ENCODE measurements at regions not wholly inside any gene's neighbourhood (a gene's known extent, or its start where the extent isn't known, plus 50 kb on each side); places are given as distances from the start of the nearest gene placed in this dataset.

DNA sequence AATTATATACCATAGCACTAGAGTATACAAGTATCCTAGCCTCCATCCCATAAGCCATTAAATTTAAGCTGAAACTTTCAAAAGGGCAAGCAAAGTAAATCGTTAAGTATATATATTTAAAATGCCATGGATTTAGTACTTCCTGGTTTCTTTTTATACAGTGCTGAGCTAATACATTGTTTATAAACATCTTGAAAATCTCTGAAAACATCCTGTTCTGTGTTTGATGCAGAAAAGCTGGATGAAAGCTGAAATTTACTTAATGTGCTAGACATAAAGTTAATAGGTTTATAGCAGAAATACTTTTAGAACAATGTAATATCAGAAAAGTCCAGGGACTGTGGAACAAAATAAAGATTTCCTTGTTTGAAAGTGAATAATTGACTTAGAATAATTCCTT, 875.4 kb downstream of the SLITRK6 start:
- ATAC-seq (no peak), DNase-seq (ENCODE audit: missing footprints) (no peak)
- intact Hi-C loops (cut with DNase I): no loop called here

- ATAC-seq: no peak
- no peak for DNase-seq (ENCODE audit: missing footprints)
- intact Hi-C loops (cut with DNase I): loop anchor here (5.0 kb wide), 1 partner anchor 890 kb away; no protein-coding TSS in a partner anchor
These were observed 881.9 kb downstream of the SLITRK6 start for GRCh38 chr13:84917252-84917878.

DNA sequence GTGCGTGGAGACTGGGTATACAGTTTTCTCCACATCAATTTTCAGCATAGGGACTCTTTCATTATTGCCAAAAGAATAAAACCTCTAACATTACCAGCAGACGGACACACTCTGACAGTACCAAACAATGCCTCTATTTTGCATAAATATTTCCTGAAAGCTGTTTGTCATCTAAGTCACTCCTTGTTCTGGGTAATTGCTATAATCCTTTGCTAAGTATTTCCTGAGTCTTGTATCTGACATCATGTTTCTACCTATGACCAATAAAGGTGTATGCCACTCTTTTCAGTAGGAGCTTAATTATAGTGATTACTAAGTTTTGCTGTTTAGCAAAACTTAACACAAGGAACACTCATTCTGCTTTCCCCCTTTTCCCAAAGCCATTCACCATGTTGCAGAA, 886.5 kb downstream of the SLITRK6 start:
- no peak for DNase-seq (ENCODE audit: missing footprints)
- intact Hi-C loops (cut with DNase I): no loop called here

DNA sequence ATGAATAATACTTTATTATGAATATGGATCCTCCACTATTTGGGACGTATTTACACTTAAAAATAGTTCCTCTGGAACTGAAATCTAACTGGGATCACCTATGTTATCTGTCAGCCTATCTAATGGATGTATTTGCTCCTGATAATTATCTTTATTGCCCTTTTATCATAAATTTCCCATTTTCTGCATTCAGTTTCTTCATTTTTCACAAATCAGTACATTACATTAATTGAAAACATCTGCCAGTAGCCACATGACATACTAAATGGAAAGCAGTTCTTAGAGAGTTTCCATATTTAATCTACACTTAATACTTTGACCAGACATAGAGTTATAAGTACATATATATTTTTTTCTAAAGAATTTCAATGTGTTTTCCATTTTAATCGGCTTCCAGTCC, 888.8 kb downstream of the SLITRK6 start:
- ATAC-seq: no peak
- intact Hi-C loops (cut with DNase I): no loop called here
- DNase-seq (ENCODE audit: missing footprints): no peak

More for the DNA sequence above, 886.5 kb downstream of the SLITRK6 start:
- no peak for ATAC-seq

GRCh38 chr13:84903391-84903790, 895.8 kb downstream of the SLITRK6 start:
- no peak for ATAC-seq
- no peak for DNase-seq (ENCODE audit: missing footprints)
- intact Hi-C loops (cut with DNase I): no loop called here

- ATAC-seq: no peak
- DNase-seq (ENCODE audit: missing footprints): no peak
- intact Hi-C loops (cut with DNase I): no loop called here
These were observed 897.0 kb downstream of the SLITRK6 start for GRCh38 chr13:84902243-84902642.

- ATAC-seq (no peak), DNase-seq (ENCODE audit: missing footprints) (no peak)
- intact Hi-C loops (cut with DNase I): loop anchor here (5.0 kb wide), 1 partner anchor 911 kb away; no protein-coding TSS in a partner anchor
These were observed 903.1 kb downstream of the SLITRK6 start for GRCh38 chr13:84896128-84896527.

GRCh38 chr13:84894749-84895148, 904.5 kb downstream of the SLITRK6 start:
- intact Hi-C loops (cut with DNase I): loop anchor here (5.0 kb wide), 1 partner anchor 913 kb away; no protein-coding TSS in a partner anchor
- no peak for DNase-seq (ENCODE audit: missing footprints)
- ATAC-seq: no peak

- intact Hi-C loops (cut with DNase I): no loop called here
- DNase-seq (ENCODE audit: missing footprints) (no peak), ATAC-seq (no peak)
These were observed 913.4 kb downstream of the SLITRK6 start for GRCh38 chr13:84885868-84886267.

- no peak for ATAC-seq
- no peak for DNase-seq (ENCODE audit: missing footprints)
- intact Hi-C loops (cut with DNase I): no loop called here
These were observed 925.3 kb downstream of the SLITRK6 start for GRCh38 chr13:84873951-84874350.

- DNase-seq (ENCODE audit: missing footprints) (no peak), ATAC-seq (no peak)
- intact Hi-C loops (cut with DNase I): no loop called here
These were observed 929.0 kb downstream of the SLITRK6 start for GRCh38 chr13:84870190-84870589.

DNA sequence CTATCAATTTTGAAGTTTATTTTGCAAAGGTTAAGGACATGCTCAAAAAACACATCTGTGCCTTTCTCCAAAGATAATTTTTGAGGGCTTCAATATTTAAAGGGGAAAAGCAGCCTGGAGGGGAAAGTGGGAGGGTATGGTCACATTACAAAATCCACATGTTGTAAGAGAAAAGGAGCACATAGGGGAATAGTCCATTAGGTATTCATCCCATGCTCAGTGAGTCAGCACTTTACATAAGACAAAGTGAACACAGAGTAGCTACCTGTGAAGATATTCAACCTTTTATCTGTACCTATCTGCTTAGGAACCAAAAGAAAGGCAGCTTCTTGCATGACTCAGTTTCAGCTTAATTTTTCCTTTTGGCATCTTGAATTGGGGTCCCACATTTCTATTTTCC, 932.0 kb downstream of the SLITRK6 start:
- intact Hi-C loops (cut with DNase I): no loop called here
- ATAC-seq (no peak), DNase-seq (ENCODE audit: missing footprints) (no peak)

DNA sequence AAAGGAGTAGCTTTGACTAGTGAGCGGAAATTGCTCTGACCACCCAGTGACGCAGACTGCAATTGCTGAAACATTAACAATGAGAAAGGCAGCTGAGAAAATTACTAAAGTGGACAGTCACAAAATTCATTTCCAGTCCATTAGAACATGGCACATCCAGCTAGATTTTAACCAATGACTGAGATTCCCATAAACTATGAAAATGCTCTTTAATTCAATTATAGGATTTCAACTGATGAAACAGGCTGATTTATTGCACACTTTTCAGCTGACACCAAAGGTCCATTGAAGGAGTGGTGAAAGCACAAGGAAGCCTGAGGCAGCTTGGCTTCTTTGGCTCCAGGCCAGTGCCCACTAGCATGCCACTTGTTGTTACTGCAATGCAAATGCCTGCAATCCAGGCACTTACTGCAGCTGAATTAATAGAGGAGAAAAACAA, 933.4 kb downstream of the SLITRK6 start:
- intact Hi-C loops (cut with DNase I): no loop called here
- no peak for DNase-seq (ENCODE audit: missing footprints)
- ATAC-seq: no peak

- intact Hi-C loops (cut with DNase I): no loop called here
- DNase-seq (ENCODE audit: missing footprints) (no peak), ATAC-seq (no peak)
These were observed 934.9 kb downstream of the SLITRK6 start for GRCh38 chr13:84864341-84864740.

DNA sequence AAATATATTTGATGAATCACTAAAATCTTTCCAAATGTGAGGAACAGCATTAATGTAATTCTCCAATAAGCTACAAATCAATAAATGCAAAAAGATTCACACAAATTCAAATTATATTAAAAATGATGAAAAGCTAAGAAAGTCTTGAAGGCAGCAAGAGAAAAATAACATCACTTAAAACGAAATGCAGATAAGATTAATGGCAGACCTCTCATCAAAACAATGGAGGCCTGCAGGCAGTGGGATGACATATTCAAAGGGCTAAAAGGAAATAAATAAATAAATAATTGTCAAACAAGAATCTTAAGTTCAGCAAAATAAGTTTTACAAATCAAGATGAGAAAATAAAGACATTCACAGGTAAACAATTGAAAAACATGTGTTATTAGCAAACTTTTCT, 952.1 kb downstream of the SLITRK6 start:
- ATAC-seq: no peak
- intact Hi-C loops (cut with DNase I): no loop called here
- no peak for DNase-seq (ENCODE audit: missing footprints)

GRCh38 chr13:84845907-84846619, 953.2 kb downstream of the SLITRK6 start:
- no peak for ATAC-seq
- intact Hi-C loops (cut with DNase I): no loop called here
- no peak for DNase-seq (ENCODE audit: missing footprints)

DNA sequence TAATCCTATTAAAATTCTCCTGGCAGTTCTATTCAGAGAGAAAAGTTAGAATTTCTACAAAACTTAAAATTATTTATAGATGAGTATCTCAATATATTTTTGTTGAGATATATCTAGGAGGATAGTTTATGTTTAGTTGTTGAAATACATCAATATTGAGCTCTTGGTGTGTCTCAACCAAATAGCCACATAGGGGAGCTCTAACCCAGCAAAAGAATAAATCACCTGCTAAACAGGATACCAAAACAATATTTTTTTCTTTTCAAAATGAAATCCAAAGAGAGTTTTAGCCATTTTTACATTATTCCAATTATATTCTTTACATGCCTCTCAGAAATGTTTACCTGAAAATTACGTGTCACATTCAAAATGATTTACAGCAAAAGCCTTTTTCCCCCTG, 954.7 kb downstream of the SLITRK6 start:
- DNase-seq (ENCODE audit: missing footprints) (no peak), ATAC-seq (no peak)
- intact Hi-C loops (cut with DNase I): no loop called here

- DNase-seq (ENCODE audit: missing footprints) (no peak), ATAC-seq (no peak)
- intact Hi-C loops (cut with DNase I): no loop called here
These were observed 955.9 kb downstream of the SLITRK6 start for GRCh38 chr13:84843368-84843767.

- ATAC-seq: no peak
- no peak for DNase-seq (ENCODE audit: missing footprints)
- intact Hi-C loops (cut with DNase I): no loop called here
These were observed 951.9 kb upstream of the SLITRK1 start for GRCh38 chr13:84834201-84834600.

All from Right ventricle myocardium inferior (tissue), 1 donor.